ENCODE measurements at regions not wholly inside any gene's neighbourhood (a gene's known extent, or its start where the extent isn't known, plus 50 kb on each side); places are given as distances from the start of the nearest gene placed in this dataset.

- TF ChIP-seq SP2 (IDR thresholded peaks at IDR 0.05; ENCODE audit: low read length) (no peak), ATF3 (IDR thresholded peaks at IDR 0.05; ENCODE audit: insufficient read depth, low read depth, low read length) (no peak), CHD1 (IDR thresholded peaks at IDR 0.05; ENCODE audit: low read depth, low read length) (no peak), TBP (IDR thresholded peaks at IDR 0.05; ENCODE audit: low read depth, low read length) (no peak), SP4 (IDR thresholded peaks at IDR 0.05; ENCODE audit: low read length) (no peak)
Measured at GRCh38 chr4:31949045-31949444, 1228.9 kb downstream of the PCDH7 start (continued).
